Activated CD8-positive, alpha-beta memory T cell treated with anti-CD3 and anti-CD28 coated beads, Interleukin-2, amount 50 U/mL, for 24 hours (primary cell): ENCODE measurements at regions not wholly inside any gene's neighbourhood (a gene's known extent, or its start where the extent isn't known, plus 50 kb on each side); places are given as distances from the start of the nearest gene placed in this dataset.

ENCODE experiments used
- DNase-seq: peaks from one replicate; pipeline ENCODE4 v3.0.0-alpha.2; 2020; ENCODE audit errors: extremely low read depth

DNA sequence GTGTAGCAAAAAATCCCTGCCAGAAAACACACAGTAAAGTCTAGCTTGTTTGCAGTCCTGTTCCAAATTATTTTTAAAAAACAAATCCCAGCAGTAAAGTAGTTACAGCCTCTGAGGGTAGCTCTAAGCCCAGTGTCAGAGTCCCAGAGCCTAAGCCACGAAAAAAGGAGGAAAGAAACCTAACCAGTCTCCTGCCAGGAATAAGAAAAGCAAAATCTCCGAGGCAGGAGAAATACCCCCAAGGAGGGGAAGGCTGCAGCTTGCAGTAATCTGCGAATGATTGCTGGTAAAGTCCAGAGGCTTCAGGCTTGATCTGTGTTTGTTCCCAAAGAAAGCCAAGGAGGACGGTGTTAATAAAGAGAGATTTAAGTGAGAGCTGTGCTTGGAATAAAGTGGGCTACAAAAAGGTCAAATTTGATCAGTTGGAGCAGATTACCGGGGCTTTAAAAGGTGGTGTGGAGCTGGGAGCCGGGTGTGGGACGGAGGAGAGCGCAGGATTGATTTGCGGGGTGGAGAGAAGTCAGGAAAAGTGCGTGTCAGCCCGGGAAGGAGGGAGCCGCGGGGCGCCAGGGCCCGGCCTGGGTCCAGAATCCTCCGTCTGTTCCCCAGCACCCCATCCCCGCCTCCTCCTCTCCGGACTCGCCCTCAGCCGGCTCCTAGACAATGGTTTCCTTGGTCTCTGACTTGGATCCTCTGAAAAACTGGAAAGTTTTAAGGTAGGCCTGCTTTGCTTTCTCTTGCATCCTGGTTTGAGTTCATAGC, 219.4 kb upstream of the CELF2 start:
- no peak for DNase-seq

DNA sequence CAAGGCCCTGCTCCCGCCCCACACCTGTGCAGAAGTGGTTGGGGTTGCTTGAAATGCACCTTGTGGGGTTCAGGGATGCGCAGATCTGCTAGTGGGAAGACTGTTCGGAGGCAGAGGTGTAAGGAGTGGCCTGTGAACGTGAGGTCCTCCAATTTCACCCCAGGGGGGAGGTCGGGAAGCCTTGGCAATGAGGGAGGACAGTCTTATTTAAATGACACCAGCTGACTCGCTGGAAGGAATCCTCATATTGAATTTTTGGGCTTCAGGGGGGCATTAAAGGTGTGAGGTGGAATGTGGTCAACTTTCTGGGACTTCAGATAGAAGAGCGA, 218.8 kb upstream of the CELF2 start:
- no peak for DNase-seq

DNA sequence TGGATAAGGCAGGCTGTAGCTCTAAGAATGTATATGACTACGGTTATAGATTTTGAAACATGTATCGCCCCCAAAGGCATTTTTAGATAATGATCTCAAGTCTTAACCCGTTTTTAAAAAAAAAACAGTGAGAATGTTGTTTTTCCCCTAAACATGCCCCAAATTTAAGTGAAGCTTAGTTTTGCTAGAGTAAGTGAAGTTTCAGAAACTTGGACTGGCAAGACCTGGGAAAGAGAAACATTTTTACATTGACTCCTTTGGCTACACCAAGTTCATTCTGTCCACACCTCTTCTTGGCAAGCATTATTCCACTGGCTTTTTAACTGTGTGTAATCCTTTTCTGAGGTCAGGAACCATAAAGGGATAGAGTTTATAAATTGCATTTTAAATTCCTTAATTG, 216.7 kb upstream of the CELF2 start:
- no peak for DNase-seq

DNA sequence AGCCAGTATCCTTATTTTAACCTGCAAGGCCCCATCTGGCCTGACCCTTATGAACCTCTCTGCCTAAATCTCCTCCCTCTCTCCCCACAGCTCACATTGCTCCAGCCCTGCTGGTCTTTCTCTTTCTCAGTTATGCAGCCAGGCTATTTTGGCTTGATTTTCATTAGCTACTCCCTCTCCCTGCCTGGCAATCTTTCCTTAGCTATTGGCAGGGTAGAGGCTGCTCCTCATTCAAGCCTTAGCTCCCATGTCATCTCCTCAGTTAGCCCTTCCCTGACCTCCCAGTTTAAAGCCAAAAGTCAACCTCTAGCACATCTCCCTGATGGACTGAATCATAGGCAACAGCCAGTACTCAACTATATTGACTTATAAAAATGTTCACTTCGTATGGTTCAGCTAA, 214.4 kb upstream of the CELF2 start:
- no peak for DNase-seq

- no peak for DNase-seq
Measured at GRCh38 chr10:10804061-10804460, 213.6 kb upstream of the CELF2 start.

GRCh38 chr10:10804998-10805740, 212.5 kb upstream of the CELF2 start:
- DNase-seq: no peak

- no peak for DNase-seq
Measured at GRCh38 chr10:10807106-10807505, 210.6 kb upstream of the CELF2 start.

GRCh38 chr10:10811562-10811961, 206.1 kb upstream of the CELF2 start:
- no peak for DNase-seq

DNA sequence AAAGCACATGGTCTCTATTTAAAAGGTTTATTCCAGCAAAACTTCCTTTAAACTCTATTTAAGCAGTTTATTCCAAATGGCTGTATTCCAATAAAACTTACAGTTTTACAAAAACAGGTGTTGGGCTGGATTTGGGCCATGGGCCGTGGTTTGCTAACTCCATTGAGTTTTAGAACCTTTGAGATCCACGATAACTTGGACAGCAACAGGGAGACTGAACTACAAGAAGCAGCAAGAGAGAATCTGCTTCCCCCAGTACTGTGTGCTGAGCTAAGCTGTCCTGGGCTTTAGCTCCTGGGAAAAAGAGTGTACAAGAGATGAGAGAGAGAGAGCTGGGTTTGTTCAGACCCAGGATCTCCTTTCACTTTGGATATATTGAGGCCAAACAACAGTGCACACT, 204.0 kb upstream of the CELF2 start:
- DNase-seq: no peak

GRCh38 chr10:10814069-10814468, 203.6 kb upstream of the CELF2 start:
- no peak for DNase-seq

GRCh38 chr10:10816447-10816846, 201.2 kb upstream of the CELF2 start:
- DNase-seq: no peak

GRCh38 chr10:10817609-10818008, 200.1 kb upstream of the CELF2 start:
- DNase-seq: no peak

- DNase-seq: no peak
Measured at GRCh38 chr10:10818082-10818481, 199.6 kb upstream of the CELF2 start.

DNA sequence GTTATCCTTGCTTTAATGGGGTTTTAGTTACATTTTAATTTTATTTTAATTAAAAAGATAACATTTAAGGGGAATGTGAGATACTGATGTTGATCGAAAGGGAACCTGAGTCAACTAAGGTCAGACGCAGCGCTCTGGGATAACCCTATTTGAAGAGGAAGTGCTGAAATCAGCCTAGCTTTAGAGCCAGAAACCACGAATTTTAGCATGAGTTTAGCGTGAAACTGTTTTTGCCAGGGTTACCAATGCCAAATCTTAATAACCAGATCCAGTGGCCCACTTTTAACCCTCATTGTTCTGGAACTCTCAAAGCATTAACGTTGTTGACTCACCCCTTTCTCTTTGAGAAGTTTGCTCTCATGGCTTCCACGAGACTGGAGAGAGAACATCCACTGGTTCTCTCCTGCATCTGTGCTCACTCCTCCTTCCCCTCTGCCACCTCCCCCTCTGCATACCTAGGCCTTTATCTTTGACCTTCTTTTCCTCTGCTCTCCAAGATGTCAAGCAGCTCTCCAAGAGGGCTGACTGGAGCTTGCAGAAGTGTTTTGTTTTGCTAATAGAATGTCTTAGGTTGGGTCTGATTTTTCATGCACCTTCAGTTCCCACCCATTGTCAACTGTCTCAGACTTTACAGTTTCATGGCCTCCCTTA, 198.3 kb upstream of the CELF2 start:
- no peak for DNase-seq

DNA sequence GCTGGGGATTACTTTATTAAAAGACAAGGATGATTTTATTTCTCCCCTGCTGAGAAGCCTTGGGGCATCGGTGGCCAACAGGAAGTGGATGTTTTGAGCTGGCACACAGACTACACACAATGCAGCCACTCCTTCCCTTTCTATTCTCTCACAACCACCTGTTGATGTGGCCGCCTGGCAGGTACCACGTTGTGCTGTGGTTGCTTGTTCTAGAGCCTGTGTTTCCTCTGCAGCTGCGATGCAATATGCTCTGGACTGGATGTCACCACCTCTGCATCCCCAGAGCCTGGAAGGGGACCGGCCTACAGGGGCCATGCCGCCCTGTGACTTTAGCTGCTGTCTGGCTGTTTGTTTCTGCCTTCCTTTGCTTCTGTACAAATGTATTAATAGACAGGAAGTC, 195.7 kb upstream of the CELF2 start:
- no peak for DNase-seq

- no peak for DNase-seq
Measured at GRCh38 chr10:10824591-10825148, 193.0 kb upstream of the CELF2 start.

GRCh38 chr10:10826125-10826524, 191.5 kb upstream of the CELF2 start:
- DNase-seq: no peak

GRCh38 chr10:10828623-10829022, 189.0 kb upstream of the CELF2 start:
- no peak for DNase-seq

DNA sequence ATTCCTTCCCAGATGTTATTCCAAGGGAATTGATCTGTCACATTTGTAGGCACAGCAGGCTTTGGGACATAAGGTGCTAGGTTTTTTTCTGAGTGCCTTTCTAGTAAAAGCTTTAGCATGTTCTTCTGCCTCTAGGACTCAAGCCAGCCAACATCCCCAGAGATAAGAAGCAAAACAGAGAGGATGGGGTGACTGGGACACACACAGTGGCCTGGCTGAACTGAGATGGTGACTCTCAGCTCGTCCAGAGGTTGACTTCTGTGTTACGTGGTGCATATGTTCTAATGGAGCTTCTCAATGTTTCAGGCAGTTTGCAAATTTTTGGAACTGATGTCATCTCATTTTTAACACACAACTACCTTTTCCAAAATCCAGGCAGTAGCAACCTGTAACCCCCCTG, 188.1 kb upstream of the CELF2 start:
- DNase-seq: no peak

DNA sequence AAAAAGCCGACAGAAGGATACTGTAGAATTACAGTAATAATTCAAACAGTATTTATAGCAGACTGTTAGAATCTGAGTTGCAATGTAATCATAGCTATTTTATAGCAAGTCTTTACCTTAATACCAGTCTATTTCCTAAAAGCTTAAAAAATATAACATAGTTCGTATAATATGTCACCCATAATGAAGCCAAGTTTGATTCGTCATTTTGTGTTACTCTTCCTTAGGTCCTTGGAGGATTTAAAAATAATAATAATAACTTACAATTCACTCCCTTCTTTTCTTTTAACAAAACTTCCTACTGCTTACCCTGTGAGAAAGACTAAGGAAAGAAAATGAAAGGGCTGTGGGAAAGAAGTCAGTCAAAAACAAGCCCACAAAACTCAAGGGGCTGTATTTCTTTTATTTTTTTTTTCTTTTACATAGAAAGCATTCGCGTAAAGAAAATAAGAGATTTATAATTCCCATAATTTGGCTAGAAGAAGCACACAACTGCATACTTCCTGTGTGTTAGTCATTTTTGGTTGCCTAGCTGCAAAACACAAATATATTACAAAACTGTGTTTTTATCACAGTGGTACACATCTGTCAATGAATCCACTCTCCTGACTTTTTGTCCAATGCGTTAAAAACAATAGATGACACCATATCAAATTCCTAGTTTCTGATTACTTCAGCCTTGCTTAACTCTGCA, 187.2 kb upstream of the CELF2 start:
- DNase-seq: no peak

- DNase-seq: no peak
Measured at GRCh38 chr10:10831085-10831484, 186.6 kb upstream of the CELF2 start.

DNA sequence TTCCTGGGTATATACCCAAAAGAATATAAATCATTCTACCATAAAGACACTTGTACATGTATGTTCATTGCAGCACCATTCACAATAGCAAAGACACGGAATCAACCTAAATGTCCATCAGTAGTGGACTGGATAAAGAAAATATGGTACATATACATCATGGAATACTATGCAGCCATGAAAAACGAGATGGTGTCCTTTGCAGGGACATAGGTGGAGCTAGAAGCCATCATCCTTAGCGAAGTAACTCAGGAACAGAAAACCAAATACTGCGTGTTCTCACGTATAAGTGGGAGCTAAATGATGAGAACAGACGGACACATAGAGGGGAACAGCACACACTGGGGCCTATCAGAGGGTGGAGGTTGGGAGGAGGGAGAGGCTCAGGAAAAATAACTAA, 183.7 kb upstream of the CELF2 start:
- DNase-seq: no peak
